ENCODE measurements at regions not wholly inside any gene's neighbourhood (a gene's known extent, or its start where the extent isn't known, plus 50 kb on each side); places are given as distances from the start of the nearest gene placed in this dataset.

GRCh38 chr7:9645756-9646155, 1212.3 kb downstream of the NXPH1 start:
- Histone ChIP-seq H4K8ac (replicated peaks; ENCODE audit: insufficient read length, low read depth, low read length) (no peak overlapping the region), H2AK5ac (ENCODE audit: insufficient read length, low read length) (no peak overlapping the region), H3K9ac (ENCODE audit: extremely low read depth, insufficient read length, low read length) (no peak overlapping the region), H2BK5ac (ENCODE audit: insufficient read length, low read length) (no peak overlapping the region), H3K23ac (ENCODE audit: insufficient read length, low read depth, low read length) (no peak overlapping the region), H3K23me2 (ENCODE audit: insufficient read length, low read depth, low read length, poor library complexity, severe bottlenecking) (no peaks in the 10 kb centered on the region), H2BK20ac (ENCODE audit: low read depth, low read length, poor library complexity, severe bottlenecking) (no peak overlapping the region), H3K18ac (ENCODE audit: insufficient read length, low read depth, low read length) (no peak overlapping the region), H3K4me2 (ENCODE audit: insufficient read depth, insufficient read length, low read length) (no peak overlapping the region), H3K79me2 (ENCODE audit: insufficient read depth, low read length) (no peaks in the 10 kb centered on the region), H2BK15ac (ENCODE audit: low read depth, low read length) (no peak overlapping the region), H3K4me1 (ENCODE audit: insufficient read depth, low read length) (no peaks in the 10 kb centered on the region), H2BK120ac (ENCODE audit: low read depth, low read length, poor library complexity, severe bottlenecking) (no peak overlapping the region), H3K14ac (ENCODE audit: insufficient read depth, low read length) (no peak overlapping the region), H3K27me3 (ENCODE audit: insufficient read depth, low read length) (no peaks in the 10 kb centered on the region), H4K5ac (ENCODE audit: insufficient read length, low read depth, low read length) (no peak overlapping the region), H3K9me3 (ENCODE audit: control insufficient read depth, low read depth, low read length) (no peaks in the 10 kb centered on the region), H3K56ac (ENCODE audit: insufficient read length, low read depth, low read length) (no peak overlapping the region), H3K27ac (ENCODE audit: insufficient read length, low read depth, low read length) (no peak overlapping the region), H3K79me1 (ENCODE audit: insufficient read depth, low read depth, low read length, poor library complexity, severe bottlenecking) (no peaks in the 10 kb centered on the region), H4K20me1 (ENCODE audit: control insufficient read depth, insufficient read depth, insufficient read length) (no peaks in the 10 kb centered on the region), H2AFZ (ENCODE audit: low read length) (no peak overlapping the region), H4K91ac (ENCODE audit: insufficient read length, low read depth, low read length) (no peak overlapping the region), H3T11ph (ENCODE audit: low read length) (no peak overlapping the region), H3K4ac (ENCODE audit: low read depth, low read length) (no peak overlapping the region), H2BK12ac (ENCODE audit: insufficient read length, low read depth, low read length) (no peak overlapping the region)
- Mint-ChIP-seq H3K9me3 (no peaks in the 10 kb centered on the region), H3K4me1 (no peaks in the 10 kb centered on the region), H3K36me3 (ENCODE audit: insufficient read depth in 1 of 3, low read depth in 3 of 3) (no peaks in the 10 kb centered on the region), H3K27ac (no peak overlapping the region), H3K4me3 (no peak overlapping the region), H3K27me3 (ENCODE audit: low read depth) (no peaks in the 10 kb centered on the region)
- no CpG with 5 or more reads among the region's 2 CpGs for WGBS (ENCODE audit: extremely low coverage, insufficient read length, low lambda C conversion rate)
- TF ChIP-seq CTCF (conservative IDR thresholded peaks at IDR 0.05): no peak
- no peak for DNase-seq

Data from H9 (cell line).